VCaP (cell line): ENCODE measurements at regions not wholly inside any gene's neighbourhood (a gene's known extent, or its start where the extent isn't known, plus 50 kb on each side); places are given as distances from the start of the nearest gene placed in this dataset.

Experiments
- H3K27ac ChIP-seq: fragments of 450-650 bp; 2 replicates; pipeline ENCODE4 v1.5.1; 2017
- CTCF ChIP-seq: fragments of 450-650 bp; conservative IDR thresholded peaks from 2 replicates; pipeline ENCODE4 v1.5.1; 2017; ENCODE audit warnings: mild to moderate bottlenecking, moderate library complexity

GRCh38 chr1:162991444-162991843, 77.7 kb upstream of the RGS4 start:
- no peak for TF ChIP-seq CTCF
- no peak overlapping the region for H3K27ac ChIP-seq

DNA sequence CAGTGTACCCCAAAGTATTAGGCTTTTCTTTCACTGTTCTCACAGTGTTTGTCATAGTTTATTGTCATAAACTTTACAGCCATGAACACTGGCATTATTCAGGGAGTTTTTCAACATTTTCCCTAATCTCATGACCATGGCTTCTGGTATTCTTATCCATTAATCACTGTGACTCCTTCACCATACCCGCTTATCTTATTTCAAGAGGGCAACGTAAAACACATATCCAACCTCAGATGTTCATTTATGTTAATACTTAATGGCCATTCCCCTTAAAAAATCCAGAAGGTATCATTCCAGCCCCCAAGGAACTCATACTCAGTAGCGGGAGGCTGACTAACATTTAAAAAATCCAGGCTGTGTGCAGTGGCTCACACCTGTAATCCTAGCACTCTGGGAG, 78.5 kb upstream of the RGS4 start:
- H3K27ac ChIP-seq: no peak overlapping the region
- TF ChIP-seq CTCF: no peak

DNA sequence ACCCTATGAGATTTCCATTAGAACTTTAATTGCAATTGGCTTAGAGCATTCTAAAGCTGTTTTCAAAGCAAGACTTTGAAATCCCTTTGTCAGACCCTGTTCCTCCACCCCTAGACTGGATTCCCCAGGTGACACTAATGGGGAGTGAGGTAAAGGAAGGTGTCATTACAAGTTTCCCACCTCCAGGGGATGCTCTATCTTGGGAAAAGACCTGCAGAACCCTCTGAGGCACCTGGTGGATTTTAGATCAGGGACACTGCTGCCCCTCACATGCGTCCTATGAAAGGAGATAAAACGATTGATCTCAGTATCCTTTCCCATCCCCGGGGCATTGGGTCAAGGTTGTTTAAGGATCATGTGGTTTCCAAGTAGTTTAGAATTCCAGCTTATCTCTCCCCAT, 80.3 kb upstream of the RGS4 start:
- H3K27ac ChIP-seq: no peak overlapping the region
- TF ChIP-seq CTCF: no peak

GRCh38 chr1:162987866-162988265, 81.3 kb upstream of the RGS4 start:
- TF ChIP-seq CTCF: no peak
- H3K27ac ChIP-seq: no peak overlapping the region

GRCh38 chr1:162985816-162986435, 83.2 kb upstream of the RGS4 start:
- no peak for TF ChIP-seq CTCF
- H3K27ac ChIP-seq: no peak overlapping the region

DNA sequence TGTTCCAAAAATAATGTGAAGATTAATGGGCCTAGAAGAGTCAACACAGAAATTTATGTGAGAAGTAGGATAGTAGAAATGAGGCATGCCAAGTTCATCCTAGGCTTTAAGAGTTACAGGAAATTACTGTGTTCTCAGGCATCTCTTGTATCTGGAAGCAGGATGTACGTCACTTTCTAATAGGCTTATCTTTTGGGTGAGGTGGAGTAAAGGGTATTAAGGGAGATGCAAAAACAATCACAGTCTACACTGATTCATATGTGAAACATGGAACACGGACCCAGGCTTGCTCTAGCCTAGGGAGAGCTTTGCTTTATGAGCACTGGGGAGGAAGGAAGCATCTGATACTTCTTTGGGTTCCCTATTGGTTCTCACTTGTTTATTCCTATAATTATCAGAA, 84.5 kb upstream of the RGS4 start:
- H3K27ac ChIP-seq: no peak overlapping the region
- no peak for TF ChIP-seq CTCF

DNA sequence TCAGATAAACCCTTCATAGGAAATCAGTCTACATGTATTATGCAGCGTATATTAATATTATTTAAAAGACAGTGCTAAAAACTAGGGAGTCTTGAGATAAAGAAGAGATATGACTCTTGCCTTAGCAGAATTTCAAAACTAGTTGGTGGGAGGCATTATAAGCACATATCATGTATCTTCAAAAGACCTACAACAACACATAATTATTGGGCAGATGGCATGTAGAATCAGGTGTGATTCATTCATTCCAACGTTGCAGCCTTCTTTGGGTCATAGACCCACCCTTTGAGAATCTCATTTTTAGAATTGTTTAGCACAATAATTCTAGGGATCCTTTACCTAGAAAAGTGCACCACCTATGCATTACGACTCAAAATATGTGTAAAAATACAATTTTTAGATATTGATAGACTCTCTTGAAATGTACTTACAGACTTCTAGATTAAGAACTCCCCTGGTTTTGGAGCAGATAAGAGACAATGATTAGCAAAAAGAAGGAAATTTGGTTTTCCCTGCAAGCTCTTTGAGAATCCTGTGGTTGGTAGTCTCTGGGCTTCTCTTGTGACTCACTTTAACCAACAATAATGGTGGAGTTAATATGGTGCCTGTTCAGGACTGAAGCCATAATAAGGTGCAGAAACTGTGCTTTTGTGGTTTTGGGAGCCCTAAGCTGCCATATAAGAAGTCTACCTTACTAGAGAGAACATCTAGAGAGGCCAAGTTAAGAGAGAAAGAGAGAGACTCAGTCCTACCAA, 85.3 kb upstream of the RGS4 start:
- no peak for TF ChIP-seq CTCF
- H3K27ac ChIP-seq: no peak overlapping the region
